ENCODE measurements at regions not wholly inside any gene's neighbourhood (a gene's known extent, or its start where the extent isn't known, plus 50 kb on each side); places are given as distances from the start of the nearest gene placed in this dataset.
A peak's percentile ranks its signal among the peaks of the same experiment; 100 is the strongest.

DNA sequence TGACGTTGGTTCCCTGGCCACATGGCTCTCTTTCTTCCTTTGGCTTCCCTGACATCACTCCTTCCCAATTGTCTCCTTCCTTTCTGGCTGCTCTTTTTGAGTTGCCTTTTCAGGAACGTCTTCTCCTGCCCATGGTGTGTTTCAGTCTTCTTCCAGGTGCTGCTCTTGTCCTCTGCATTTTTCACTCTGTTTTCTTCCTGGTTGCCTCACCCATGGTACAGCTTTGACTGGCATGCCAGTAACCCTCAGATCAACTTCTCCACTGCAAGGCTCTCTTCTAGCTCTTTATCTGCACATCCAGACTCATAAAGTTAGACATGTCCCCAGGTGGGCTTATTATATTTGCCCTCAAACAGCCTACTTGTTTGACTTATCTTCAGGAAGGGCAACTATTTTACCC lies 91.0 kb upstream of the ANKH start:
- ChIA-PET POLR2A (ENCODE audit: low non-redundant PET) (no interaction called here), CTCF (no interaction called here)
- DNase-seq (ENCODE audit: low spot score), result no peak
- TF ChIP-seq, protein P1, sequence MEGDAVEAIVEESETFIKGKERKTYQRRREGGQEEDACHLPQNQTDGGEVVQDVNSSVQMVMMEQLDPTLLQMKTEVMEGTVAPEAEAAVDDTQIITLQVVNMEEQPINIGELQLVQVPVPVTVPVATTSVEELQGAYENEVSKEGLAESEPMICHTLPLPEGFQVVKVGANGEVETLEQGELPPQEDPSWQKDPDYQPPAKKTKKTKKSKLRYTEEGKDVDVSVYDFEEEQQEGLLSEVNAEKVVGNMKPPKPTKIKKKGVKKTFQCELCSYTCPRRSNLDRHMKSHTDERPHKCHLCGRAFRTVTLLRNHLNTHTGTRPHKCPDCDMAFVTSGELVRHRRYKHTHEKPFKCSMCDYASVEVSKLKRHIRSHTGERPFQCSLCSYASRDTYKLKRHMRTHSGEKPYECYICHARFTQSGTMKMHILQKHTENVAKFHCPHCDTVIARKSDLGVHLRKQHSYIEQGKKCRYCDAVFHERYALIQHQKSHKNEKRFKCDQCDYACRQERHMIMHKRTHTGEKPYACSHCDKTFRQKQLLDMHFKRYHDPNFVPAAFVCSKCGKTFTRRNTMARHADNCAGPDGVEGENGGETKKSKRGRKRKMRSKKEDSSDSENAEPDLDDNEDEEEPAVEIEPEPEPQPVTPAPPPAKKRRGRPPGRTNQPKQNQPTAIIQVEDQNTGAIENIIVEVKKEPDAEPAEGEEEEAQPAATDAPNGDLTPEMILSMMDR (conservative IDR thresholded peaks at IDR 0.05; ENCODE audit: low read depth), result no peak
- H3K27ac ChIP-seq, result no peak overlapping the region

DNA sequence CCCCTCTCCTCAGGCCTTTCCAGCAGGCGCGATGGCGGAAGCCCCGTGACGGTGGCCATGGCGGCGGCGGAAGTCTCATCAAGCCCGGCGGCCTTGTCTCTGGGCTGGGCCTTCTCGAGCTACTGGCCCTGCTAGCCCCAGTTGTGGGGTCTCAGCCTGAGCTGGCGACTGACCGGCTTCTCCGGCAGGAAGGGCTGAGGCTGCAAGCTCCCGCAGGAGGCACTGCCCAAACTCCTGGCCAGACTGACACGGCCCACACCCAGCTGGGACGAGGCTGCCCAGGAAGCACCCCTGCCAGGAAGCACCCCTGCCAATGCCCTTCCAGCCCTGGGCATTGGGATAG lies 88.5 kb upstream of the ANKH start:
- no peak for DNase-seq (ENCODE audit: low spot score)
- ChIA-PET POLR2A (ENCODE audit: low non-redundant PET) (no interaction called here), CTCF (no interaction called here)
- H3K27ac ChIP-seq, result peak overlapping the region; percentile 59
- TF ChIP-seq, protein P1 (conservative IDR thresholded peaks at IDR 0.05; ENCODE audit: low read depth), result no peak

DNA sequence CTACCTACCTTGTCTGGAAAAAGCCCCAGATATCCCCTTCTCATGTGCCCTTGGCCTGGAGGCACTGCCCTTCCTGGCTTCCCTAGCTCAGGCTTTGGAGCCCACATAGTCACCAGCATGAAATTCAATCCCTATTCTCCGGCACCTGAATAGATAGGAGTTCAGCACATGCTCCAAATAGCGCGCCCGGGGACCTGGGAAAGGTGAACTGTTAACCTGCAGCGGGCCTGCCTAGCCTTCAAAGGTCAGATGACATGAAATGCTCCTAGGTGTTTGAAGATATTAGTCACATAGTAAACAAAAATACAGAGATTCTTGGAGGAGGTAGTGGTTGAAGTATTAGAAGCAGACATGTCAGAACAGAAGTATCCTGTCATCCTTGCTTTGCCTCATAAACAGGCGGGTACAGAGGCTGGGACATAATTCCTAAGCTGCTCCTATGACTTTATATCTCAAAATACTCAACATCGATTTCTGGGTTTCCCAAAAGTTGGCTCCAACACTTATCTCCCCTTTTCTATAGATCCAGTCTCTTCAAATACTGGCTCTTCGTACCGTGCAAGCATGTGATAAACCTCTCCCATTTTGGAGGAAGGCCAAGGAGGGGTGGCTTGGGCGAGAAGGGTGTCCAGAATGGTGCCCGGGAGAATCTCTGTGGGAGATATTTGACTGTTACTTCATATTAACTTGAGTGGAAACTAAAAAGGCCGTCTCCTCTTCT lies 88.0 kb upstream of the ANKH start:
- TF ChIP-seq, protein P1 (conservative IDR thresholded peaks at IDR 0.05; ENCODE audit: low read depth), result no peak
- POLR2A ChIA-PET (ENCODE audit: low non-redundant PET), result no interaction called here
- H3K27ac ChIP-seq, result peak overlapping the region; percentile 59
- CTCF ChIA-PET, result interaction anchor here (0.7 to 1.0 kb wide), 2 partner anchors 44 to 353 kb away, joined by 3 read pairs; no protein-coding TSS in a partner anchor
- peak; percentile 84 for DNase-seq (ENCODE audit: low spot score)

DNA sequence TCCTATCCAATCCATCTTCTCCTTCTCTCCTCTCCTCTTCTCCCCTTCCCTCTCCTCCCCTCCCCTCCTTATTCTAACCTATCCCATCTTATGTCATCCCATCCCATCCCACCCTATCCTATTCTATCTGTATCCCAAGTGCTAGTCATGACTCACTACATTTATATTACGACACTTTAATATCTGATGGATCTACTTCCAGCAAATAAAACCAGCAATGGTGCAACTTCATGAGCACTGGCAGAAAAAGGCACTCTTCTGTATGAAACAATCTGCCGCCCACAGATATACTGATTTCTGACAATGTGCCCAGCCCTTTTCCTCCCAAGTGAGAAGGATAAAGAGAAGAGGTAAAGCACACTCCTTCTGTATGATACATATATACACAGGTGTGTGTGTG lies 86.6 kb upstream of the ANKH start:
- no peak overlapping the region for H3K27ac ChIP-seq
- ChIA-PET POLR2A (ENCODE audit: low non-redundant PET) (no interaction called here), CTCF (no interaction called here)
- DNase-seq (ENCODE audit: low spot score), result peak; percentile 35
- TF ChIP-seq, protein P1 (conservative IDR thresholded peaks at IDR 0.05; ENCODE audit: low read depth), result no peak

DNA sequence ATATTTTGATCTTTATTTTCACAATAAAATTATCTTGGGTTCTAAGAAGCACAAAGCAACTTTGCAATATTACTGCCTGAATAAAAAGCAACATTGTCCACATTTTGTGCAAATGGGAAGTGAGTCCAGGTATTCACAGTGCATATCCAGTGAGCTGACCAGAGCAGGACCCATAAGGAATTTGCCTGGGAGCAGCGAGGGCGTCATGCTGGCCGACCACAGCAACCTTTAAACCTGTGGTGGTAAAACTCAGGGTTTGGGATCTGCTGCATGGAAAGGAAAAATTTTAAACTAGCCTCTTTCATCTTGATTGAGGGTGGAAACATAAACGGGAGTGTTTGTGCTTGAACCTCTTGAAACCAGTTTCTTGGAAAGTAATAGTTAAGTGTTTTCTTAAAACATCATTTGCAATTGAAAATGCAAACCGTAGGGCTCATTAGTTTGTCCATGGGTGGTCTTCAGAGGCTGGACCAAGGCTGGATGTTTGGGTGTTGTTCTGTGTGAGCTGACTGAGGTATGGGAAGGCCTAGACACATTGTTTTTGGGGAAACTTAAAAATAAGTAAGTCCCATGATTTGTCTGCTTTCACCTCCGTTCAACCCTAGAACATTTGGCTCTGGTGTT lies 85.0 kb upstream of the ANKH start:
- no peak for DNase-seq (ENCODE audit: low spot score)
- TF ChIP-seq, protein P1 (conservative IDR thresholded peaks at IDR 0.05; ENCODE audit: low read depth), result no peak
- ChIA-PET CTCF (interaction anchor here (0.5 to 1.3 kb wide), 4 partner anchors 10 to 50 kb away, joined by 3 to 6 read pairs (median 4); no protein-coding TSS in a partner anchor), POLR2A (ENCODE audit: low non-redundant PET) (no interaction called here)
- H3K27ac ChIP-seq, result no peak overlapping the region

DNA sequence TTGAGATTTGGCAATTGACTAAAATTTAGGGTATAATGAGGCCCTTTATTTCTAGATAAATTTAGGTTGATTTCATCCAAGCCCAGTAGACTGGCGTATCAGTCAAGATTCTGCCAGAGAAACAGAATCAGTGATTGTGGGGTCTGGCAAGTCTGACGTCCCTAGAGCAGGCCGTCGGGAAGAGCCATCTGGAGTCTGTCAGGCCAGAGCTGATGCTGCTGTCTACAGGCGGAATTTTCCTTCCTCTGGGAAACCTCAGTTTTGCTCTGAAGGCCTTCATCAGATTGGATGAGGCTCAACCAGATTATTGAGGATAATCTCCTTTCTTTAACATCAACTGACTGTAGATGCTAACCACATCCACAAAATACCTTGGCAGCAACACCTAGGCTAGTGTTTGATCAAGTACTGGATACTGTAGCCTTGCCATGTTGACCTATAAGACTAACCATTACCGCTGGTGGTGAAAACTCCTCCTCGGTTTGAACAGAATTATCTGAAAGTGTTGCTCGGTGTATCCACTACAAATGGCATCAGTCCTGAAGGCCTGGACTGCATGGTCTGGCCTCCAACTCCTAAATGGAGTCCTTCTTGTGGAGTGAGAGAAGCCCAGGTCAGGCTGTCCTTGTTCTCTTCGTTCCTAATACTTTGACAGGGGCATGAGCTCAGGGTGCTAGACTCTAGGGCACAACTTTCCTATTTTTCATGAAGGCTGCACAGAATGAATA lies 83.2 kb upstream of the ANKH start:
- CTCF ChIA-PET, result interaction anchor here (1.3 kb wide), 1 partner anchor 8 kb away, joined by 3 read pairs; no protein-coding TSS in a partner anchor
- TF ChIP-seq, protein P1 (conservative IDR thresholded peaks at IDR 0.05; ENCODE audit: low read depth), result no peak
- DNase-seq (ENCODE audit: low spot score), result no peak
- H3K27ac ChIP-seq, result no peak overlapping the region
- POLR2A ChIA-PET (ENCODE audit: low non-redundant PET), result no interaction called here

Measured in RWPE1 (cell line).